GM18508 (cell line): ENCODE measurements at regions not wholly inside any gene's neighbourhood (a gene's known extent, or its start where the extent isn't known, plus 50 kb on each side); places are given as distances from the start of the nearest gene placed in this dataset.
"Not testable (repeated sequence)": the region's sequence is repeated elsewhere in the genome, so short reads cannot be mapped to it uniquely, and the experiment has no call there.

ENCODE experiments used
- ATAC-seq: cut with Tn5 transposase; IDR thresholded peaks from one replicate; pipeline ENCODE4 v1.9.1; 2021; ENCODE audit warnings: moderate number of reproducible peaks; ENCODE audit not compliant: insufficient read depth, unreplicated experiment

- ATAC-seq: not testable (repeated sequence)
These were observed 68.1 kb downstream of the GOLGA6L6 start for GRCh38 chr15:20473465-20473864.

- not testable (repeated sequence) for ATAC-seq
These were observed 68.6 kb downstream of the GOLGA6L6 start for GRCh38 chr15:20472983-20473382.

DNA sequence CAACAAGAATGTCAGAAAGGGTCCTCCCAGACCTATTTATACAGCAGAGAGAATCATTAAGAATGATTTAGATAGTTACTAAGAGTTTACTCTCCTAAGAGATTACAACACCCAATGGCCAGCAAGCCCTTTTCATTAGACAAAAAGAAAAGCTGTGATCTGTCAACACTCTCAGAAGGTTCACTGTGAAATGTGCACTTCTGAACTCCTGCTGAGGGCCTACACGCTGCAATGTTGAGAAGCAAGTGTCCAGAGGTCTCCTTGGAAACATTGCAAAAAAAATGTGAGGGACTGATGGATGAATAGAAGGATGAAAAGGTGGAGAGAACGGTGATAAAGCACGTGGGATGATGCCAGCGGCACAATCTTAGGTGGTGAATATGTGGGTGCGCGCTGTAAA, 70.8 kb downstream of the GOLGA6L6 start:
- not testable (repeated sequence) for ATAC-seq

- ATAC-seq: not testable (repeated sequence)
These were observed 100.5 kb downstream of the GOLGA6L6 start for GRCh38 chr15:20441138-20441537.

- ATAC-seq: not testable (repeated sequence)
These were observed 101.2 kb downstream of the GOLGA6L6 start for GRCh38 chr15:20440390-20440789.

DNA sequence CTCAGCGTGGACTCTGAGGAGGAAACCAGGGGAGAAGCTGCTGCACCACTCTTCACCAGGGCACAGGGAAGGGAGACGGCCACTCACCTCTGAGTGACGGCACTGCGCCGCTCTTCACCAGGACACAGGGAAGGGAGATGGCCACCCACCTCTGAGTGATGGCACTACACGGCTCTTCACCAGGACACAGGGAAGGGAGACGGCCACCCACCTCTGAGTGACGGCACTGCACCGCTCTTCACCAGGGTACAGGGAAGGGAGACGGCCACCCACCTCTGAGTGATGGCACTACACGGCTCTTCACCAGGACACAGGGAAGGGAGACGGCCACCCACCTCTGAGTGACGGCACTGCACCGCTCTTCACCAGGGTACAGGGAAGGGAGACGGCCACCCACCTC, 102.5 kb downstream of the GOLGA6L6 start:
- ATAC-seq: not testable (repeated sequence)

- ATAC-seq: not testable (repeated sequence)
These were observed 103.3 kb downstream of the GOLGA6L6 start for GRCh38 chr15:20438255-20438654.

DNA sequence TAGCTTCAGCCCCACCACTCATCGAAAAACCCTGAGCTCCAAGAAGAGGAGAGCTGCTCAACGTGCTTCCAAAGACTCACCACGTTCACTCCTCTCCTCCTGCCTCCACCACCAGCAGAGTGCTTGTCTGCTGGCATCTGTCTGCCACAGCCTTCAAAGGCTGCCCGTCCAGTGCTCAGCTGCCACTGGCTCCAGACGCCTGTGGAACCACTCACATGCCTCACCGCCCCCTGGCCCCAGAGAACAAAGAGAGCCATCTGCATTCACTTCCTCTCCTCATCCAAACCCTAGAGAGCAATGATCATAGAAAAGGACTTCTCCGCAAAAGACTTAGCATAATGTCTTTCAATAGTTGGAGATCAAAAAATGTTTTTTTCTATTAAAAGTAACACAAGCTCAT, 108.1 kb downstream of the GOLGA6L6 start:
- not testable (repeated sequence) for ATAC-seq

- ATAC-seq: not testable (repeated sequence)
These were observed 111.1 kb downstream of the GOLGA6L6 start for GRCh38 chr15:20430495-20430894.

- not testable (repeated sequence) for ATAC-seq
These were observed 120.9 kb downstream of the GOLGA6L6 start for GRCh38 chr15:20420710-20421109.

- ATAC-seq: not testable (repeated sequence)
These were observed 125.0 kb downstream of the GOLGA6L6 start for GRCh38 chr15:20416618-20417017.

DNA sequence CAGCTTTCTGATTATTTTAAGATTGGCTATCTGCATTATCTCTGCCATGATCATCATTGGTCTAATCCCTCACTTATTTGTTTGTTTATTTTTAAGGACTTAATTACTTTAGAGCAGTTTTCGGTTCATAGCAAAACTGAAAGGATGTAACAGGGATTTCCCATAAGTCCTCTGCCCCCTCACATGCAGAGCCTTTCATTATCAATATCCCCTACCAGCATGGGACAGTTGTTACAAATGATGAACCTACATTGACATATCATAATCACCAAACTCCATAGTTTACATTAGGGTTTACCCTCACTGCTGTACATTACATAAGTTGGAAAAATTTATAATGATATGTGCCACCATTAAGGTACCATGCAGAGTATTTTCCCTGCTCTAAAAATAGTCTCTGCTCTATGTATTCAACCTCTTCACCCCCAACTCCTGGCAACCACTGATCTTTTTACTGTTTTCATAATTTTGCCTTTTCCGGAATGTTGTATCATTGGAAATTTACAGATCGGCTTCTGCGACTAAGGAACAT, 131.9 kb downstream of the GOLGA6L6 start:
- not testable (repeated sequence) for ATAC-seq

DNA sequence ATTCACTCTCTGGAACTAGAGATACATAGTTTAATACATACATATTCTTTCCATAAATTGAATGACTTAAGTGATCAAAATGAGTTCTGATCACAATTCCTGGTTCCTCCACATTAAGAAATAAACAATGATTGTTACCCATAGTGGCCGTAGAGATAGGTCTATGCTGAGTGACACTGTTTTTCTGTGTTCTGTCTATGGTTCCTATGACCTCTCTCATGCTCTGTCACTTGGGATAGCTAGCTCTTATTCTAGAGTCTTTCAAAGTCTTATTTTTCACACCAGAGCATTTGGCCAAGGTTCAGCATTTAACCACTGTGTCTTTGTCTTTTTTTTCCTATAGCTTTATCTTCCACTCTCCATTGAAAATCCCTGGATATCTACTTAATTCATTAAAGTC, 132.4 kb downstream of the GOLGA6L6 start:
- ATAC-seq: no peak

DNA sequence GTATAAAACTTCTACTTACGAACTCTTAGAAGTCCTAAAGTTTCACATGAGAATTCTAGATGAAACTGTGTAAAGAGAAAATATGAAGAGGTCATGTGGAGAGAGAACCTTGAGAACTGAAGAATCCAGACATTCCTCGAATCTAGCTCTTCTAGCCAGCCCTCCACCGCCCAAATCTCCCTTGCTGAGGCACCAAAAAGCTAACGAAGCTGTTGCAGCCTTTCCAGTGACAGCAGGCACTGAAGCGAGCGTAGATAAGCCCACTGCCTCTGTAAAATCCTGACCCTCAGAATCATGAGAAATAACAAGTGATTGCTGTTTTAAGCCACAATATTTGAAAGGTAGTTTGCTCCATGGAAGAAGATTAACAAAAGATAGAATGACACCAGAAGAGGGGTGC, 134.0 kb downstream of the GOLGA6L6 start:
- no peak for ATAC-seq

GRCh38 chr15:20404571-20404970, 137.0 kb downstream of the GOLGA6L6 start:
- not testable (repeated sequence) for ATAC-seq

DNA sequence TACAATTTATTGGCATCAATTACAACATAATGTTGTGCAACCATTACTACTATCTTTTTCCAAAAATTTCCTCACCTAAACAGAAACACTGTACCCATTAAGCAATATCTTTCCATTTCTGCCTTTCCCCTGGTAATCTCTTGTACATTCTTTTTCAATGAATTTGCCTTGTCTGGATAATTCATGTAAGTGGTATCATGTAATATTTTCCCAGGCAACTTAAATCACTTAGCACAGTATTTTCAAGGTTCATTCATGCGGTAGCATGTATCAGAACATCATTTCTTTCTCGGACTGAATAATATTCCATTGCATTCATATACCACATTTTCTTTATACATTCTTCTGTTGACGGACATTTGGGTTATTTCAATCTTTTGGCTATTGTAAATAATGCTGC, 139.0 kb downstream of the GOLGA6L6 start:
- ATAC-seq: not testable (repeated sequence)

GRCh38 chr15:20401058-20401457, 140.5 kb downstream of the GOLGA6L6 start:
- not testable (repeated sequence) for ATAC-seq

DNA sequence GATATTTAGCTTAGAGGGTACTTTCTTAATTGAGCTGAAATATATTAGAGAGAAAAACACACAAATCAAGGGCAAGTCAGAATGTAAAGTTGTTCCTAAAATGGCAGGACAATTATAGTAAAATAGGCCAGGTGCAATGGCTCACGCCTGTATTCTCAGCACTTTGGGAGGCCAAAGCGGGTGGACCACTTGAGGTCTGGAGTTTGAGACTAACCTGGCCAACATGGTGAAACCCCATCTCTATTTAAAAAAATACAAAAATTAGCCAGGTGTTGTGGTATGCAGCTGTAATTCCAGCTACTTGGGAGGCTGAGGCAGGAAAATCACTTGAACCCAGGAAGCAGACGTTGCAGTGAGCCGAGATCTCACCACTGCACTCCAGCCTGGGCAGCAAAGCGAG, 142.9 kb downstream of the GOLGA6L6 start:
- ATAC-seq: not testable (repeated sequence)

- not testable (repeated sequence) for ATAC-seq
These were observed 153.4 kb downstream of the GOLGA6L6 start for GRCh38 chr15:20388161-20388560.

DNA sequence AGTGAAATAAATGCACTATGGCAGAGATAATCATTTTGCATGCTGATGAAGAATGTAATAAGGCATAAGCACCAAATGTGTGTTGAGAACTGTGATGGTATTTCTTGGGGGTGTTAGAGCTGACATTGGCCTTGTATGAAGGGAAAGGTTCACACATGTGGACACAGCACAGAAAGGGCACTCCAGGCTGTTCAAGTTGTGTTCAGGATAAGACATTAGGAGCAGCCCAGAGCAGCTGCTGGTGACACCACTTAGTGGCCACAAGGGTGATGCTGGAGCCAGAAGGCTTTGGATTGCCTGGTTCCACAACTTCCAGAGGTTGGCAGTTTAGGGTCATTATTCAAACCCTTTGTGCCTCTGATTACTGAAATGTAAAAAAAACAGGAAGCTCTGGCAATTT, 155.4 kb downstream of the GOLGA6L6 start:
- ATAC-seq: no peak

DNA sequence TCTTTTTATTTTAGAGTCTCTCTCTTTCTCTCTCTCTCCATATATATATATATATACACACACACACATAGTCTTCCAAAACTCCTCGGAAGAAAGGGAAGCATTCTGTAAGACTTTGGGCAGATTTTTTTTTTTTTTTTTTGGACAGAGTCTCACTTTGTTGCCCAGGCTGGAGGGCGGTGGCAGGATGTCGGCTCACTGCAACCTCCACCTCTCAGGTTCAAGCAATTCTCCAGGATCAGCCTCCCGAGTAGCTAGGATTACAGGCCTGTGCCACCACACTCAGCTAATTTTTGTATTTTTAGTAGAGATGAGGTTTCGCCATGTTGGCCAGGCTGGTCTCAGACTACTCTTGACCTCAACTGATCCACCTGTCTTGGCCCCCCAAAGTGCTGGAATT, 161.4 kb downstream of the GOLGA6L6 start:
- ATAC-seq: not testable (repeated sequence)

DNA sequence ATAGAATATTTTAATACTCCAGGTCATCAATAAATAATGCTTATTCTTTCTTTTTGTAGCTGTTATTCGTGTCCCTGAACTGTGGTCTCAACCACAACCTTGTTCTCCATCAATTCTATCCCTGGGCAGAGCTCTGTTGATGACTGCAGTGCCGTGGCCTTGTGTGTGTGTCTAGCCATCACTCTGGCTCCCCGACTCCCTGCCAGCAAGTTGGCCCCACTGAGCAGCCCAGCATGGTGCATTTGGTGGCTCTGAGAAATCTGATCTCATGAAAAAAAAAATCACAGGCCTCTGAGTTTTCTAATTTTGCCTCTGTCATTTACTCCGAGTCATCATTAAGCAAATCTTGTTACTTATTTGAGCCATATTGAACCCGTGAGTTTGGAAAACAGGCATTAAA, 164.7 kb downstream of the GOLGA6L6 start:
- no peak for ATAC-seq

DNA sequence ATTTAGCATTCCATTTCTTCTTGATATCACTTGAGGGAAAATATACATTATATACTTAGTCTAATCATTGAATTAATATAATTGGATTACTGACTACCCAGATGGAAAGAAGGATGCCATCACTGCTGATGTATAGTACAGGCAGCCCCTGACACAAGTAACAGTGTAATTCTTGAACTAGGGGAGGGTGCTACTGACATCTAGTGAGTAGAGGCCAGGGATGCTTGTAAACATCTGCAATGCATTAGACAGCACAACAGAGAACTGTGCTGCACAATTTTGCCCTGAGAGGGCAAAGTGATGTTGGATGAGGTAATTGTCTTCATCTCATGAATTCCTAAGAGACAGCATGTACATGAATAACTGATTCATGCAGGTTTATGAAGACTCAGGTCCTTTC, 169.2 kb downstream of the GOLGA6L6 start:
- not testable (repeated sequence) for ATAC-seq
